Transverse colon (tissue), 4 donors: ENCODE measurements at regions not wholly inside any gene's neighbourhood (a gene's known extent, or its start where the extent isn't known, plus 50 kb on each side); places are given as distances from the start of the nearest gene placed in this dataset.

Experiments
- DNase-seq: peaks from one replicate; pipeline ENCODE4 v3.0.0-alpha.2; 2019
- H3K27ac ChIP-seq, 4 donors: fragments of 200-600 bp; sonication (generic); 2 replicates each; pipeline ENCODE4 v1.5.1; 2016 to 2018; ENCODE audit warnings: inconsistent platforms in 4 of 4
- H3K27me3 ChIP-seq: fragments of 200-600 bp; sonication (generic); 2 replicates; pipeline ENCODE4 v1.5.1; 2017; ENCODE audit warnings: inconsistent platforms
- H3K36me3 ChIP-seq, 4 donors: fragments of 200-600 bp; sonication (generic); 2 replicates each; pipeline ENCODE4 v1.5.1; 2017 to 2019; ENCODE audit warnings: inconsistent platforms in 4 of 4
- H3K4me1 ChIP-seq, 4 donors: fragments of 200-600 bp; sonication (generic); 2 replicates each; pipeline ENCODE4 v1.5.1; 2017 to 2020; ENCODE audit warnings: inconsistent platforms in 4 of 4
- H3K4me3 ChIP-seq, 4 donors: fragments of 200-600 bp; sonication (generic); 1 replicate in 1 of 4; 2 replicates in 3 of 4; pipeline versions ENCODE4 v1.5.1 to v1.6.1; 2017 to 2019; ENCODE audit warnings: inconsistent platforms in 4 of 4
- H3K9me3 ChIP-seq, 2 donors: fragments of 200-600 bp; sonication (generic); 2 replicates each; pipeline ENCODE4 v1.5.1; 2017 to 2019; ENCODE audit warnings: inconsistent platforms in 2 of 2
- CTCF ChIP-seq, 5 experiments: fragments of 200-600 bp in 3 of 5; fragments of 450-650 bp in 2 of 5; sonication (generic) in 3 of 5; IDR thresholded peaks; 1 replicate in 2 of 5; 2 replicates in 3 of 5; pipeline ENCODE4 v1.5.1; 2016 to 2017; ENCODE audit warnings: antibody characterized with exemption in 5 of 5, inconsistent platforms in 3 of 5, mild to moderate bottlenecking in 2 of 5, moderate library complexity in 1 of 5
- EP300 ChIP-seq: sonication (generic); formaldehyde crosslinking; IDR thresholded peaks from one replicate; pipeline ENCODE4 v1.6.1; 2017; ENCODE audit warnings: antibody characterized with exemption, low read depth
- POLR2A ChIP-seq: fragments of 450-650 bp; IDR thresholded peaks from one replicate; pipeline ENCODE4 v1.6.1; 2016; ENCODE audit warnings: antibody characterized with exemption, mild to moderate bottlenecking, moderate library complexity
- POLR2AphosphoS5 ChIP-seq, 3 donors: sonication (generic); formaldehyde crosslinking; IDR thresholded peaks; one replicate each; pipeline ENCODE4 v1.6.1; 2016; ENCODE audit warnings: antibody characterized with exemption in 3 of 3
- WGBS, 2 donors: methylation state at CpG; one replicate each; pipeline ENCODE4 v1.1.5; 2018; ENCODE audit warnings: low coverage in 1 of 2; 5-methylcytosine and 5-hydroxymethylcytosine counted together
- in situ Hi-C, 4 donors: fragments of 200-750 bp; cut with MboI; loops; one replicate each; pipeline versions ENCODE4 v1.15.0 to v1.15.1; 2017; ENCODE audit warnings: low sequenced_read_pairs in 3 of 4, low pct_ligation_motif_present in 1 of 4, low pct_unique_long_range_greater_than_20kb in 1 of 4
- intact Hi-C: fragments of 100-400 bp; cut with DNase I; formaldehyde crosslinking; loops from one replicate; pipeline ENCODE4 v1.15.1; 2023; ENCODE audit warnings: low total_unique reads

GRCh38 chr13:34038541-34039068 is 220.7 kb downstream of the RFC3 start:
- H3K4me1 ChIP-seq: no peaks in the 10 kb centered on the region
- no peaks in the 10 kb centered on the region for H3K27me3 ChIP-seq
- in situ Hi-C loops: no loop called here
- no peak overlapping the region for H3K27ac ChIP-seq
- H3K9me3 ChIP-seq: peaks cover 0 to 4% of the 10 kb centered on the region in 2 donors
- WGBS, 2 donors: 64 to 66% methylated on average over 3 to 5 of the region's 5 CpGs
- no peaks in the 10 kb centered on the region for H3K36me3 ChIP-seq
- H3K4me3 ChIP-seq: no peak overlapping the region
- intact Hi-C loops: no loop called here
- no peak for DNase-seq
- TF ChIP-seq POLR2A (no peak), EP300 (no peak), CTCF (IDR thresholded peaks at IDR 0.05) (no peak), POLR2AphosphoS5 (IDR thresholded peaks at IDR 0.05) (no peak)

DNA sequence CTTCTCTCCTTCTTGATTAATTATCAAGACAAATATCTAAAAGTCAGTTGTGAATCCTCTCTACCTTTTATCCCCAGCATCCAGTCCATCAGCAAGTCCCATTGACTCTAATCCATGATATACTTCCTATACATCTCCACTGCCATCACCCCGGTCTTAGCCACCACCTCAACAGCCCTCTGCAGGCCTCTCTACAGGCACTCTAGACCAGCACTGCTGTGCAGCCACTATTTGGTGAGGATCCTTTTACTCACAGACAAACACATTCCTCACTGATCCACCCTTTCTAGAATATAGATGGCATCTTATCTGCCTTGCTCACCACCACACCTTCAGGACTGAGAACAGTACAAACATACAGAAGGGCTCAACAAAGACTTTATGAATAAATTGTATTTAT is 221.7 kb downstream of the RFC3 start:
- intact Hi-C loops: no loop called here
- H3K36me3 ChIP-seq: no peaks in the 10 kb centered on the region
- TF ChIP-seq EP300: no peak
- TF ChIP-seq CTCF (IDR thresholded peaks at IDR 0.05): no peak
- no peak for TF ChIP-seq POLR2AphosphoS5 (IDR thresholded peaks at IDR 0.05)
- no peak for TF ChIP-seq POLR2A
- DNase-seq: no peak
- no peak overlapping the region for H3K27ac ChIP-seq
- H3K27me3 ChIP-seq: no peaks in the 10 kb centered on the region
- in situ Hi-C loops: no loop called here
- H3K9me3 ChIP-seq: peaks cover 0 to 4% of the 10 kb centered on the region in 2 donors
- 95 to 100% methylated on average over 1 of the region's 1 CpG for WGBS, 2 donors
- no peak overlapping the region for H3K4me3 ChIP-seq
- H3K4me1 ChIP-seq: no peaks in the 10 kb centered on the region

DNA sequence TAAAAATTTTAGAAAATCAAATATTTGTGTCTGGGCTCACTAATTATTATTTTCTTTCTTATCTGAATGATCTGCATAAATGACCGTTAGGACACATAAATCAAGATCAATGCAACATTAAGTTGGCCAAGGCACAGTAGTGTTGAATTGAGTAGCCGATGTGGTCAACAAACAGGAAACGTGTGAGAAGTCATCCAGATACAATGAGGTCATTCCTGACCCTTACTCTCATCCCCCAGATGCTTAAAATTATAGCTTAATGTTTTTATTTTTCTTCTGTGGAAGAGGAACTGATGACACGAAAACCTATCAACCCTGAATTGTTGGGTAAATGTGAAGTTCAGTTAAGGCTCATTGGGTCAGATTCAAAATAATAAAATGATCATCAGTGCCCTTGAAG is 222.9 kb downstream of the RFC3 start:
- Histone ChIP-seq H3K4me3 (no peak overlapping the region), H3K27ac (no peak overlapping the region), H3K4me1 (no peaks in the 10 kb centered on the region), H3K27me3 (no peaks in the 10 kb centered on the region), H3K36me3 (no peaks in the 10 kb centered on the region), H3K9me3 (no peaks in the 10 kb centered on the region)
- no peak for DNase-seq
- TF ChIP-seq CTCF (IDR thresholded peaks at IDR 0.05) (no peak), EP300 (no peak), POLR2A (no peak), POLR2AphosphoS5 (IDR thresholded peaks at IDR 0.05) (no peak)
- WGBS, 2 donors: 59 to 62% methylated on average over 3 to 4 of the region's 4 CpGs
- in situ Hi-C loops: no loop called here
- intact Hi-C loops: no loop called here

- Histone ChIP-seq H3K36me3 (no peaks in the 10 kb centered on the region), H3K27me3 (no peaks in the 10 kb centered on the region), H3K9me3 (no peaks in the 10 kb centered on the region), H3K4me3 (no peak overlapping the region), H3K27ac (no peak overlapping the region), H3K4me1 (no peaks in the 10 kb centered on the region)
- TF ChIP-seq EP300: no peak
- TF ChIP-seq CTCF (IDR thresholded peaks at IDR 0.05): no peak
- no peak for TF ChIP-seq POLR2A
- no peak for TF ChIP-seq POLR2AphosphoS5 (IDR thresholded peaks at IDR 0.05)
- DNase-seq: no peak
- intact Hi-C loops: no loop called here
- in situ Hi-C loops: no loop called here
- 76 to 78% methylated on average over 2 of the region's 2 CpGs for WGBS, 2 donors
Measured at GRCh38 chr13:34044041-34044440, 226.1 kb downstream of the RFC3 start.
